Thyroid gland (tissue), 4 donors: ENCODE measurements at regions not wholly inside any gene's neighbourhood (a gene's known extent, or its start where the extent isn't known, plus 50 kb on each side); places are given as distances from the start of the nearest gene placed in this dataset.

Source experiments
- DNase-seq, 2 donors: peaks; one replicate each; pipeline ENCODE4 v3.0.0-alpha.2; 2019
- H3K27ac ChIP-seq, 3 donors: fragments of 200-600 bp; sonication (generic); 1 replicate in 2 of 3; 2 replicates in 1 of 3; pipeline ENCODE4 v1.5.1; 2016 to 2019; ENCODE audit warnings: mild to moderate bottlenecking in 1 of 3, moderate library complexity in 1 of 3
- H3K27me3 ChIP-seq: fragments of 200-600 bp; sonication (generic); one replicate; pipeline ENCODE4 v1.5.1; 2019
- H3K36me3 ChIP-seq, 2 donors: fragments of 200-600 bp; sonication (generic); one replicate each; pipeline ENCODE4 v1.5.1; 2016 to 2019
- H3K4me1 ChIP-seq, 2 donors: fragments of 200-600 bp; sonication (generic); one replicate each; pipeline ENCODE4 v1.5.1; 2017 to 2019
- H3K4me3 ChIP-seq, 3 donors: fragments of 200-600 bp; sonication (generic); replicated peaks in 1 of 3; 1 replicate in 2 of 3; 2 replicates in 1 of 3; pipeline ENCODE4 v1.5.1; 2016; ENCODE audit warnings: mild to moderate bottlenecking in 1 of 3
- H3K9me3 ChIP-seq: fragments of 200-600 bp; sonication (generic); one replicate; pipeline ENCODE4 v1.5.1; 2017
- CTCF ChIP-seq, 6 experiments: fragments of 200-600 bp in 3 of 6; fragments of 450-650 bp in 3 of 6; sonication (generic) in 3 of 6; IDR thresholded peaks; one replicate each; pipeline ENCODE4 v1.5.1; 2016 to 2019; ENCODE audit warnings: antibody characterized with exemption in 6 of 6, mild to moderate bottlenecking in 2 of 6, inconsistent platforms in 1 of 6, moderate library complexity in 1 of 6
- POLR2A ChIP-seq, 2 donors: fragments of 450-650 bp; IDR thresholded peaks; one replicate each; pipeline ENCODE4 v1.6.1; 2017; ENCODE audit warnings: antibody characterized with exemption in 2 of 2, mild to moderate bottlenecking in 2 of 2, moderate library complexity in 1 of 2
- WGBS, 2 donors: methylation state at CpG; one replicate each; pipeline ENCODE4 v1.1.5; 2017; 5-methylcytosine and 5-hydroxymethylcytosine counted together
- intact Hi-C: fragments of 100-400 bp; cut with DNase I; formaldehyde crosslinking; loops from one replicate; pipeline ENCODE4 v1.15.1; 2023

DNA sequence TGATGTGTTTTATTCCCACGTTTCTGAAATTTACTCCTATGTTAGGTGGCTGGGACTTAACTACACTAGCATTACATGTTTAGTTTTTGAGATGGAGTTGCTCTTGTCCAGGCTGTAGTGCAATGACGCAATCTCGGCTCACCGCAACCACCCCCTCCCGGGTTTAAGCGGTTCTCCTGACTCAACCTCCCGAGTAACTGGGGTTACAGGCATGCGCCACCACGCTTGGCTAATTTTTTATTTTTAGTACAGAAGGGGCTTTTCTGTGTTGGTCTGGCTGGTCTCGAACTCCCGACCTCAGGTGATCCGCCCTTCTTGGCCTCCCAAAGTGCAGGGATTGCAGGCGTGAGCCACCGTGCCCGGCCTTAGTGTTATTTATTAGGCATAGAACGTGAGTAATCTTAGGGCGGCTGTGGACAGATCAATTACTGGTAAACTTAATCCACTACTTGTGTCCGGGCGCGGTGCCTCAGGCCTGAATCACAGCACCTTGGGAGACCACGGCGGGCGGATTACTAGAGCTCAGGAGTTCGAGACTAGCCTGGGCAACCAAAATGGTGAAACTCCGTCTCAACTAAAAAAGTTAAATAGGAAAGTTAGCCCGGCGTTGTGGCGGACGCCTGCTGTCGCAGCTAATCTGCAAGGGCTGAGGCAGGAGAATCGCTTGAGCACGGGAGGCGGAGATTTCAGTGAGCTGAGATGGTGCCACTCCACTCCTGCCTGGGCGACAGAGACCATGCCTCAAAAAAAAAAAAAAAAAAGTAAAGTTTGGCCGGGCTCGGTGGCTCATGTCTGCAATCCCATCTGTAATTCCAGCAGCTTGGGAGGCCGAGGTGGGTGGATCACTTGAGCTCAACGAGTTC, 123.7 kb upstream of the BTN3A2 start:
- Histone ChIP-seq H3K9me3 (no peaks in the 10 kb centered on the region), H3K4me1 (peaks cover 3 to 4% of the 10 kb centered on the region in 2 donors), H3K27ac (peak overlapping the region in 2 of 3 donors; percentile 33 to 68), H3K36me3 (no peaks in the 10 kb centered on the region), H3K4me3 (peak overlapping the region; percentile 9 to 40 (median 30)), H3K27me3 (peaks cover 3% of the 10 kb centered on the region)
- peak; percentile 25 to 27 for DNase-seq
- 29 to 32% methylated on average over 38 of the region's 38 CpGs for WGBS, 2 donors
- intact Hi-C loops = loop anchor here (5.0 kb wide), 1 partner anchor 36 kb away; no protein-coding TSS in a partner anchor
- TF ChIP-seq CTCF (IDR thresholded peaks at IDR 0.05) = no peak
- no peak for TF ChIP-seq POLR2A (IDR thresholded peaks at IDR 0.05)

DNA sequence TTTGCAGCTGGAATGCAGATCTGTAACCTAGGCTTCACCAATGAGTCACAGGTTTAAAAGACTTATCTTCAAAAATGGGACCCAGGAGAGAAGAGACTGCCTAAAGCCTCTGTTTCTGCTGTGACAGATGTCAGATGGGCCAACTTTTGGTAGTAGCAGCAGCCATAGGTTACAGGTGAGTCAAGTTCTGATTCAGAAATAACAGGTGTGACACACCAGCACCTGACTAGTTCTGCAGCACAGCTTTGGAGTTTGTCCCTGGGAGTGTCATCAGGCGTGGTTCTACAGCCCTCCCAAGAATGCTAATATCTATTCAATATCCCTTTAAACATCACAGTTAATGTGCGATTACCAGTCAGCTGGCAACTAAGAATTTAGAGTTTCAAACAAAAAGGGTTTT, 121.9 kb upstream of the BTN3A2 start:
- Histone ChIP-seq H3K4me1 (peaks cover 3 to 4% of the 10 kb centered on the region in 2 donors), H3K27me3 (peaks cover 3% of the 10 kb centered on the region), H3K27ac (no peak overlapping the region), H3K4me3 (no peak overlapping the region), H3K36me3 (no peaks in the 10 kb centered on the region), H3K9me3 (no peaks in the 10 kb centered on the region)
- no peak for DNase-seq
- 70 to 79% methylated on average over 2 of the region's 2 CpGs for whole genome bisulfite sequencing, 2 donors
- intact Hi-C loops = loop anchor here (5.0 kb wide), 1 partner anchor 34 kb away; no protein-coding TSS in a partner anchor
- TF ChIP-seq POLR2A (IDR thresholded peaks at IDR 0.05) (no peak), CTCF (IDR thresholded peaks at IDR 0.05) (no peak)

GRCh38 chr6:26243752-26244151, 121.2 kb upstream of the BTN3A2 start:
- no peak overlapping the region for H3K4me3 ChIP-seq
- intact Hi-C loops = loop anchor here (5.0 kb wide), 1 partner anchor 34 kb away; no protein-coding TSS in a partner anchor
- H3K36me3 ChIP-seq = no peaks in the 10 kb centered on the region
- H3K27ac ChIP-seq = no peak overlapping the region
- peak; percentile 76 to 80 for DNase-seq
- H3K4me1 ChIP-seq = peaks cover 3 to 4% of the 10 kb centered on the region in 2 donors
- peaks cover 3% of the 10 kb centered on the region for H3K27me3 ChIP-seq
- no peaks in the 10 kb centered on the region for H3K9me3 ChIP-seq
- TF ChIP-seq POLR2A (IDR thresholded peaks at IDR 0.05) (no peak), CTCF (IDR thresholded peaks at IDR 0.05) (no peak)
- 29 to 44% methylated on average over 2 of the region's 2 CpGs for WGBS, 2 donors

DNA sequence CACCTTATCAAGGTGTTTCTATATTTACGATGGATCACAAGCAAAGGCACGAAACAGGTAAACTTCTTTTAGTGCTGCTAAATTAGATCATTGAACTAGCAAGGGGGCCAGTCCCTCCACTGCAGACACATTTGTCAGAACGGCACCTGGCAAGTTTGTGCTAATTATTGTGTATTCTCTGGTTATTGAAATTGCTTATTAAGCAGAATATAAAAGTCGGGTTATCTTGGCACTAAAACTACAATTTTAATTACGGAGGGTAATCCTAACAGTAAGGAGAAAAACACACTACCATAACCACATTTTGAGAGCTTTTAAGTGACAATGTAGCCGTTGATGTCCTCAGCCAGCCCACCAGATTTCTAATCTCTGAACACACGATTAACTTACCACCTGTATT, 118.9 kb upstream of the BTN3A2 start:
- Histone ChIP-seq H3K4me3 (no peak overlapping the region), H3K36me3 (no peaks in the 10 kb centered on the region), H3K9me3 (no peaks in the 10 kb centered on the region), H3K27ac (no peak overlapping the region), H3K27me3 (peaks cover 3% of the 10 kb centered on the region), H3K4me1 (peaks cover 9 to 10% of the 10 kb centered on the region in 2 donors)
- TF ChIP-seq CTCF (IDR thresholded peaks at IDR 0.05) = no peak
- no peak for TF ChIP-seq POLR2A (IDR thresholded peaks at IDR 0.05)
- intact Hi-C loops = no loop called here
- no peak for DNase-seq
- WGBS, 2 donors = 94 to 98% methylated on average over 7 of the region's 7 CpGs

DNA sequence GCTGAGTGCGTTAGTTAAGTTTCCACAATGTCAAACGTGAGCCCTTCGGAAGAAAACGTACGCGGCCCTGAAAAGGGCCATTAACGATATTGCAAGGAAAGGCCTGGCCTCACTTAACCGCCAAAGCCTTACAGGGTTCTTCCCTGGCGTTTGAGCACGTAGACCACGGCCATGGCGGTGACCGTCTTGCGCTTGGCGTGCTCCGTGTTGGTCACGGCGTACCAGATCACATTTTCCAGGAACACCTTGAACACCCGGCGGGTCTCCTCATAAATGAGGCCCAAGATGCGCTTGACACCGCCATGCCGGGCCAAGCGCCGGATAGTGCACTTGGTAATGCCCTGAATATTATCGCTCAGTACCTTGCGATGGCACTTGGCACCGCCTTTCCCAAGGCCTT, 118.4 kb upstream of the BTN3A2 start:
- Histone ChIP-seq H3K27ac (no peak overlapping the region), H3K4me3 (no peak overlapping the region), H3K4me1 (peaks cover 7 to 10% of the 10 kb centered on the region in 2 donors), H3K36me3 (no peaks in the 10 kb centered on the region), H3K27me3 (peaks cover 3% of the 10 kb centered on the region), H3K9me3 (no peaks in the 10 kb centered on the region)
- intact Hi-C loops = no loop called here
- WGBS, 2 donors = 98% methylated on average over 28 of the region's 28 CpGs
- TF ChIP-seq CTCF (IDR thresholded peaks at IDR 0.05) (no peak), POLR2A (IDR thresholded peaks at IDR 0.05) (no peak)
- no peak for DNase-seq
